SKM-1 treated with dmso at 0.1 percent for 144 hours (cell line): ENCODE measurements at regions not wholly inside any gene's neighbourhood (a gene's known extent, or its start where the extent isn't known, plus 50 kb on each side); places are given as distances from the start of the nearest gene placed in this dataset.
"Not testable (repeated sequence)": the region's sequence is repeated elsewhere in the genome, so short reads cannot be mapped to it uniquely, and the experiment has no call there.

Experiments used
- DNase-seq: peaks from one replicate; lab custom pipeline; 2025; ENCODE audit not compliant: unreplicated experiment; lab: John Stamatoyannopoulos, UW

- DNase-seq: no peak
Measured at GRCh38 chr11:116345575-116345974, 427.2 kb downstream of the BUD13 start.

- no peak for DNase-seq
Measured at GRCh38 chr11:116344601-116345000, 428.2 kb downstream of the BUD13 start.

- no peak for DNase-seq
Measured at GRCh38 chr11:116343270-116343669, 429.5 kb downstream of the BUD13 start.

GRCh38 chr11:116342148-116342547 lies 430.6 kb downstream of the BUD13 start:
- DNase-seq: no peak

DNA sequence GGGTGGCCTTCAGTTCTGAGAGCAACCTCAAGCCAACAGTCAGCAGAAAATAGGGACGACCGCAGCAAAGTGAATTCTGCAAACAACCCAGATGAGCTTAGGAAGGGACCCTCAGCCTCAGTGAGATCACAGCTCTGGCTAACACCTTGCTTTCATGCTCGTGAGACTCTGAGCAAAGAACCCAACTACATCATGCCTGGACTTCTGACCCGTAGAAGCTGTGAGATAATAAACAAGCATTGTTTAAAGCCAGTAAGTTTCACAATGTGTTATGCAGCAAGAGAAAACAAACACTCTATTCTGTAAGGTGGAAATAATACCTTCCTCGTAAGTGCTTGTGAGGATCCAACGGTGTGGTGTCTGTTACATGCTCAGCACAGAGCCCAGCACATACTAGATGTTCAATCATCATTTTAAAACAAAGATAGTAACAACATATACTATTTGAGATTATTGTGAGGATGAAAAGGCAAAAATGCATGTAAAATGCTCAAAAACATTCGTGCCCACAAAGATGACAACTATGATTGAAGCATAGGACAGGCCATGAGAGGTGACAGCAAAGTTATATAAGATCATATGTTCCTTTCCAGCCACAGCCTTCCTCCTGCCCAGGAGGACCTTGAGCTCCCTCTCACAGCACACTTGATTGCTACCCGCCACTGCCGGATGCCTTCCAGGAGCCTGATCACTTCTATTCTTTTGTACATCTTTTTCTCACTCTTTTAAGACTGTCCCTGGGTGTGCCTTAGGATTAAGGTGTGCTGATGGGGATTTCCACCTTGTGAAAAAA lies 433.3 kb downstream of the BUD13 start:
- no peak for DNase-seq

DNA sequence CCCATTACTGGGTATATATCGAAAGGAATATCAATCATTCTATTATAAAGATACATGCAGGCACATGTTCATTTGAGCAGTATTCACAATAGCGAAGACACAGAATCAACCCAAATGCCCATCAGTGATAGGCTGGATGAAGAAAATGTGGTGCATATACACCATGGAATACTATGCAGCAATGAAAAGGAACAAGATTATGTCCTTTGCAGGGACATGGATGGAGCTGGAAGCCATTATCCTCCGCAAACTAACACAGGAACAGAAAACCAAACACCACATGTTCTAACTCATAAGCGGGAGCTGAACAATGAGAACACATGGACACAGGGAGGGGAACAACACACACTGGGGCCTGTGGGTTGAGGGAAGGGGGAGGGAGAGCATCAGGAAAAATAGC lies 434.3 kb downstream of the BUD13 start:
- not testable (repeated sequence) for DNase-seq

DNA sequence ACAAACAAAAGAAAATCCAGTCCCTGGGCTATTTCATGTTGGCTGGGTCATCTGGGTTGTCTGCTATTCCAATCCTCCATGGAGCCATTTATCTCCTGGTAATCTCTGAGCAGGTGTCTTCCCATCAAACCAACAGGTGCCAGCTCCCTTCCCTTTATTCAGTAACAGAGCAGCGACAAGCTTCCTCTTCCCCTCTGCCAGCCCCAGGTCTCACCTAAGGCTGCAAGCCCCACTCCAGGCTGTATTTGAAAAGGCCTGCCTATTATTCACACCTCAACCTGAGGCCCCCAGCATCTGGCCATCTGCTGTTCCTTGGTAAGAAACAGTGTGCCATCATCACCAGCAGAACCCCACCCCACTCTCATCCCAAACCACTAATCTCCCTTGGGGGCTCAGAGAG lies 436.2 kb downstream of the BUD13 start:
- DNase-seq: no peak

- no peak for DNase-seq
Measured at GRCh38 chr11:116335891-116336290, 436.9 kb downstream of the BUD13 start.

GRCh38 chr11:116335078-116335477 lies 437.7 kb downstream of the BUD13 start:
- DNase-seq: no peak

- no peak for DNase-seq
Measured at GRCh38 chr11:116334596-116334995, 438.2 kb downstream of the BUD13 start.

GRCh38 chr11:116333001-116333535 lies 439.7 kb downstream of the BUD13 start:
- no peak for DNase-seq

GRCh38 chr11:116332391-116332790 lies 440.4 kb downstream of the BUD13 start:
- no peak for DNase-seq

DNA sequence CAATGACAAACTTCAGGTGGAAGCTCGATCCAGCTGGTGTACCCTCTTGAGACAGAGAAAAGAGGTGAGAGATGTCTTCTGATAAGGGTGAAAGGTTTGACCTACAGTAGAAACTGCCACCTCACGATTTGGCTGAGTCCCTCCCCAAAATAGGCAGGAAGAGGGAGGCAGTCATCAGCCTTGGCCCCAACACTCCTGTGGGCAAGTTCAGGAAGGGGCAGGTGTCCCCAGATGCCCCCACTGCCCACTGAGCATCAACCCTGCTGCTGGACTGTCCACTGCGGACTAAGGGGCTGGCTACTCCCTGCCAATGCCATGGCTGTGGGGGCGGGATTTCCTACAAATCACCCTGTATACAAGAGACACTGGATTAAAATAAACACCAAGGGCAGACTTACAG lies 441.4 kb downstream of the BUD13 start:
- no peak for DNase-seq

- DNase-seq: no peak
Measured at GRCh38 chr11:116330439-116331185, 442.2 kb downstream of the BUD13 start.

DNA sequence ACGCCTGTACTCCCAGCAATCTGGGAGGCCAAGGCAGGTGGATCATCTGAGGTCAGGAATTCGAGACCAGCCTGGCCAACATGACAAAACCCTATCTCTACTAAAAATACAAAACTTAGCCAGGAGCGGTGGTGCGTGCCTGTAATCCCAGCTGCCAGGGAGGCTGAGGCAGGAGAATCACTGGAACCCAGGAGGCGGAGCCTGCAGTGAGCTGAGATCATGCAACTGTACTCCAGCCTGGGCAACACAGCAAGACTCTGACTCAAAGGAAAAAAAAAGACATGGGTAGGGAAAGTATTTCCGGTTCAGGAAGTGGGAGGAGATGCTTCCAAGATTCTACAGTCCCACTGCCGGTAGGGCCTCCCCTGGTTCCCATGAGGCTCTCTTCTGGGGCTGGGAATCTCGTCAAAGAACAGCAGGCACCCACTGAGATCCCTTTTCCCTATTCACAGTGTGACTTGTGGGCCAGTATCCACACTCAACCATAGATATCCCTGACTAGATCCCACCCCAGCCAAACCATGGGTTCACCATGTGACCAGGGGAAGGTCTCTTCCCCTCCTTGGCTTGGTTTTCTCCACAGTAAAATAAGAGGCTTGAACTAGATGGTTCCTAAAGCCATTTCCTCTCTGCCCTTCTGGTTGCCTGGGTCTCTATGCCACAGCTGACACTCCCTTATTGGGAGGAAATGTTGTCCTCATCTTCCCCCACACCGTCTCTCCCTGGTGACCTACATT lies 443.3 kb downstream of the BUD13 start:
- no peak for DNase-seq

- DNase-seq: no peak
Measured at GRCh38 chr11:116328851-116329250, 443.9 kb downstream of the BUD13 start.

GRCh38 chr11:116328391-116328790 lies 444.4 kb downstream of the BUD13 start:
- DNase-seq: no peak

- no peak for DNase-seq
Measured at GRCh38 chr11:116326146-116326545, 446.6 kb downstream of the BUD13 start.

- DNase-seq: no peak
Measured at GRCh38 chr11:116325247-116325646, 447.5 kb downstream of the BUD13 start.

DNA sequence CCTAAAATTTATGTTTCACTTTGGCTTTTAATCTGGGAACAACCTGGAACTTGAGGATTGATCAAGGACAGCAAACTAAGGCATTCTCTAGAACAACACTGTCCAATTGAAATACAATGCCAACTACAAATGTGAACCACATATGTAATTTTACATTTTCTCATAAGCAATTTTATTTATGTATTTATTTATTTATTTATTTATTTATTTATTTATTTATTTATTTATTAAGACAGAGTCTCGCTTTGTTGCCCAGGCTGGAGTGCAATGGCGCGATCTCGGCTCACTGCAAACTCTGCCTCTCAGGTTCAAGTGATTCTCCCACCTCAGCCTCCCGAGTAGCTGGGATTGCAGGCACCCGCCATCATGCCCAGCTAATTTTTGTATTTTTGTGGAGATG lies 448.7 kb downstream of the BUD13 start:
- DNase-seq: not testable (repeated sequence)

DNA sequence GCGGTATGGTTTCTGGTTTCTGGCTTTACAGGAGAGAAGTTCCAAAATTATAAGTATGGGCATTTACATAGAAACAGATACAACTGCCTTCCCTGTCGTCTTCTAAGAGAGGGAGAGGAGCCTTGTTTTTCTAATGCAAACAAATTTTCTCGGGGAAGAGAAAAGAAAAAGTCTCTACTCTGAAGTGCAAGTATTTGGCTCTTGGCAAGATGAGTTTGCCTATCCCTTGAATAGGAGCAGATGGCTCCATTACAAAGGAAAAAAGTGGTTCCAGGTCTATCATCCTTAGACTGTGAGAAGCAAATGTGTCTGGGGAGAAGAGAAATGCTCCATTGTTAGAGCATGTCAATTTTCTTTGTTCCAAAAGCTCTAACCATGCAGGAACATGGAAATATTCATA lies 455.6 kb downstream of the BUD13 start:
- DNase-seq: no peak
